ENCODE measurements at regions not wholly inside any gene's neighbourhood (a gene's known extent, or its start where the extent isn't known, plus 50 kb on each side); places are given as distances from the start of the nearest gene placed in this dataset.

DNA sequence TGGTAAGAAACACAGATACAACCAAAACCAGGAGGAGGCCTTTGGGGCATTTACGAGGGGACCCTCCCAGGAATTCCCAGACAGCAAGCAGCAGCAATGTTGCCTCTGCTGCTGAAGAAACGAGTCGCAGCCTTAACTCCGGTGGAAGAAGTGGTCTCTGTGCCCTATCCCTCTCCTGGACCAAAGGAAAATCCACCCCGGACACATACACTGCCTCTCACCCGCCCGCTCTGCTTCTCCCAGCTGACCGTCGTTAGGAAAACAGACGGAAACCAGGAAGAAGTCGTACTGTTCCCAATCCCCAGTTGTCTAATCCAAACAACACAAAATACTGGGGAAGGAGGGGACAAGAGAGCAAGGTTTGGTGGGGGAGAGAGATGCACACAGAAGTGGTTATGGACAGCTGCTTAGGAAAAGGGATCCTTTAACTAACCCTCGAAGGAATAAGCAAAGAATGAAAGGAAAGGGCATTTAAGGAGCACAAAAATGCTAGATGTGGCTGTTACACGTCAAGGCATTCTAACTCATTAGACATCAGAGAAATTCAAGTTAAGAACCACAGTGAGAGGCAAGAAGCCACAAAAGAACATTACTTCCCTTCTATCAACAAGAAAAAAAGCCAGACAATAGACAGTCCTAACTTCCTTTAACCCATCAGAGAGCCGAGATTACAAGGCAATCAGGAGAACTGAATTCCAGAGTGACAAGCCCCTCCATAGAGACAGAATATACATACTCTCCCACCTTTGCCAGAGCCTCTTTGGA, 71.9 kb downstream of the ACTL7B start:
- Histone ChIP-seq H3K4me3 (no peak overlapping the region), H3K9me3 (no peaks in the 10 kb centered on the region), H3K27ac (no peak overlapping the region), H3K4me1 (peaks cover 0 to 54% (median 21%) of the 10 kb centered on the region in 3 donors), H3K36me3 (no peaks in the 10 kb centered on the region), H3K27me3 (peaks cover 0 to under 1% (median 0%) of the 10 kb centered on the region in 4 donors)
- 58 to 70% methylated on average over 14 of the region's 14 CpGs for WGBS, 2 donors
- intact Hi-C loops (cut with DNase I), result no loop called here
- no peak for DNase-seq
- TF ChIP-seq POLR2A (IDR thresholded peaks at IDR 0.05), result no peak
- TF ChIP-seq, protein P1, sequence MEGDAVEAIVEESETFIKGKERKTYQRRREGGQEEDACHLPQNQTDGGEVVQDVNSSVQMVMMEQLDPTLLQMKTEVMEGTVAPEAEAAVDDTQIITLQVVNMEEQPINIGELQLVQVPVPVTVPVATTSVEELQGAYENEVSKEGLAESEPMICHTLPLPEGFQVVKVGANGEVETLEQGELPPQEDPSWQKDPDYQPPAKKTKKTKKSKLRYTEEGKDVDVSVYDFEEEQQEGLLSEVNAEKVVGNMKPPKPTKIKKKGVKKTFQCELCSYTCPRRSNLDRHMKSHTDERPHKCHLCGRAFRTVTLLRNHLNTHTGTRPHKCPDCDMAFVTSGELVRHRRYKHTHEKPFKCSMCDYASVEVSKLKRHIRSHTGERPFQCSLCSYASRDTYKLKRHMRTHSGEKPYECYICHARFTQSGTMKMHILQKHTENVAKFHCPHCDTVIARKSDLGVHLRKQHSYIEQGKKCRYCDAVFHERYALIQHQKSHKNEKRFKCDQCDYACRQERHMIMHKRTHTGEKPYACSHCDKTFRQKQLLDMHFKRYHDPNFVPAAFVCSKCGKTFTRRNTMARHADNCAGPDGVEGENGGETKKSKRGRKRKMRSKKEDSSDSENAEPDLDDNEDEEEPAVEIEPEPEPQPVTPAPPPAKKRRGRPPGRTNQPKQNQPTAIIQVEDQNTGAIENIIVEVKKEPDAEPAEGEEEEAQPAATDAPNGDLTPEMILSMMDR (IDR thresholded peaks at IDR 0.05), result no peak

DNA sequence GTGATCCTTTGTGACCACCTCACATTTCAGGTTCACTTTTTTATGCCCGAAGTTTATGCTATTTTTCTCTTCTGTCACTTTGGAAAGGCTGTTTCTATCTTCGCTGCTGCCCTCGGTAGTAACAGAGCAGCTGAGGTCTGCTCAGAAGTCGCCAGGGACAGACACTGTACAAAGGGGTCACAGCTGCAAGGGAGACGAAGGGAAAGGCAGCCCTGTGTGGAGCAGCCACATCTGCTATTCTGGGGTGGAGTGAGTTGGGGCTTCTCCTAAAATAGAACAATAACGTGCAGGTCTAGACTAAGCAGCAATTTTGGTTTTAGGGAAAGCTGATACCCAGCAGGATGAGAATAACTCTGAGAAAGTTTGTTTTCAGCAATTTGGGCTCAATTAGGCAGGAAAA, 72.5 kb downstream of the ACTL7B start:
- H3K4me3 ChIP-seq, result no peak overlapping the region
- no peaks in the 10 kb centered on the region for H3K36me3 ChIP-seq
- no peak overlapping the region for H3K27ac ChIP-seq
- TF ChIP-seq, protein P1 (IDR thresholded peaks at IDR 0.05), result no peak
- TF ChIP-seq POLR2A (IDR thresholded peaks at IDR 0.05), result no peak
- intact Hi-C loops (cut with DNase I), result no loop called here
- no peaks in the 10 kb centered on the region for H3K9me3 ChIP-seq
- H3K27me3 ChIP-seq, result peaks cover 0 to 6% (median 0%) of the 10 kb centered on the region in 4 donors
- DNase-seq, result no peak
- 44 to 64% methylated on average over 2 to 6 of the region's 6 CpGs for WGBS, 2 donors
- peaks cover 0 to 52% (median 20%) of the 10 kb centered on the region in 3 donors for H3K4me1 ChIP-seq

DNA sequence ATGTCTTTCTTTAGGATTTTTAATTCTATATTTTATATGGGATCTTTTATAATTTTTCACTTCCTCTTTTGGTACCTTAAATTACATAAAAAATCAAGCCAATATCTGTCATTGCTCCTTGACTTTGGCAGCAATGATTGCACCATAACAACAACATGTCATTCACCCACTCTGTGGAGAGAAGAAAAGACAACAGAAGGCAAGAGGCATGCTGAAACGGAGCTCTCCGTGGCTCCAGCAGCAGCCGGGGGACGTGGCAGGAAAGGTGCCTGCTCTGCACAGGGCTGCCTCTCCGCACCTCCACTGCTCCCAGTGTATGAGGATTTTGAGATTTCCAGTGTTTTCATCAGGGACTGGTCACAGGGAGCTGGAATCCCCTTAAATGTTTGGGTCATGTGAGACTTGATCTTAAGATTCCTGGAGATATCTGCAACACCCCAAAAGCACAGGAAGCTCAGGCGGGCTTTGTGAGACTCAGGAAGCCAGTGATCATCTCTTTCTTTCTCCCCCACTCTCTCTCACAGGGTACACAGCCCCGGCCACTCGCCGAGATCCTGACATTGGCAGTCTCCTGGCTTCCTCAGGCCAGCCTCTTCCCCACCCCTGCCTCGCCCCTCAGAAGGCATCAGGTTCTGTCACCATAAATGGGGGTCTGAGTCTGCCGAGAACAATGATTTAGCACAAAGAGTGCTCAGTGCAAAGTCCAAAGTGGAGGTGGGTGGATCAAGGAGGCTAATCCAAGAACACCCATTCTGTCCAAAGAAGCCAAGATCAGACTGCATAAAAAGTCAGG, 74.6 kb downstream of the ACTL7B start:
- no peak for DNase-seq
- intact Hi-C loops (cut with DNase I), result no loop called here
- H3K4me3 ChIP-seq, result no peak overlapping the region
- H3K27ac ChIP-seq, result peak overlapping the region in 2 of 4 donors; percentile 11 to 16
- WGBS, 2 donors, result 18 to 21% methylated on average over 11 of the region's 11 CpGs
- no peaks in the 10 kb centered on the region for H3K36me3 ChIP-seq
- peak in 1 of 4 donors; percentile 23 for TF ChIP-seq POLR2A (IDR thresholded peaks at IDR 0.05)
- TF ChIP-seq, protein P1 (IDR thresholded peaks at IDR 0.05), result no peak
- peaks cover 0 to 12% (median 0%) of the 10 kb centered on the region in 4 donors for H3K27me3 ChIP-seq
- no peaks in the 10 kb centered on the region for H3K9me3 ChIP-seq
- peaks cover 5 to 41% (median 12%) of the 10 kb centered on the region in 3 donors for H3K4me1 ChIP-seq

DNA sequence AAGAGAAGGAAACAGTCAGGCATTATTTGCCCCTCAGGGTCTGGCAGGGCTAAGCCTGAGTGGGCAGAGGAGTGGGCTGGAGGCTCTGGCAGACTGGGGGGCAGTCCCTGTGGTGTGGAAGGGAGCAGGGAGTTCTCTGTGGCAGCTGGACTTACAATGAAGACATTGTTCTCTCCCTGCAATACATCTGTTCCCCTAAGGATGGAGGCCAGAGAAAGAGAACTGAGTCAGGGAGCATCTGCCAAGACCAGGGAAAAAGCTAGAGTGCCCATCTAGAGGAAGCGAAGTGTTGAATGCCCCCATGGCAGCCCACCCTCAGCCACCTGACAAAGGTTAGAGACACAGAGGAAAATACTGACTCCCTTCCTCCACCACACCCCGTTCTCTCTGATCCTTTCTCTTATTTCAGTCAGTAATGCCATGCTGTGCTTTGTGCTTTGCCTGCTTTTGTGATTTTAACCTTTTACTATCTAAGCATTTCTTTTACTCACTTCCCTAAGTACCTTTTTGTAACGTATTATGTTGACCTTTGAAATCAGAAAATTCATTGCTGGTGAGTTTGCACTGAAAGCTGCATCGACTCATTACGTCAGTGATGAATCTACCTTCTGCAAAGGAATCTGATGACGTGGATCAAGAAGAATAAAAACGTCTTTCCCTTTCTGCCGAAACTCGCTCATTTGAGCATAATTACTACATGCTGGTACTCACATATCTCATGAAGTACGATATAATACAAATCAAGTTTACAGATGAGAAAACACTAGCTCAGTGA, 76.0 kb downstream of the ACTL7B start:
- H3K27me3 ChIP-seq, result peaks cover 0 to 12% (median 0%) of the 10 kb centered on the region in 4 donors
- no peak for DNase-seq
- no peak overlapping the region for H3K4me3 ChIP-seq
- H3K36me3 ChIP-seq, result no peaks in the 10 kb centered on the region
- intact Hi-C loops (cut with DNase I), result no loop called here
- H3K27ac ChIP-seq, result no peak overlapping the region
- peaks cover 5 to 42% (median 12%) of the 10 kb centered on the region in 3 donors for H3K4me1 ChIP-seq
- TF ChIP-seq, protein P1 (IDR thresholded peaks at IDR 0.05), result no peak
- no peak for TF ChIP-seq POLR2A (IDR thresholded peaks at IDR 0.05)
- no peaks in the 10 kb centered on the region for H3K9me3 ChIP-seq
- WGBS, 2 donors, result 72 to 75% methylated on average over 10 of the region's 10 CpGs
